ENCODE measurements at regions not wholly inside any gene's neighbourhood (a gene's known extent, or its start where the extent isn't known, plus 50 kb on each side); places are given as distances from the start of the nearest gene placed in this dataset.

DNA sequence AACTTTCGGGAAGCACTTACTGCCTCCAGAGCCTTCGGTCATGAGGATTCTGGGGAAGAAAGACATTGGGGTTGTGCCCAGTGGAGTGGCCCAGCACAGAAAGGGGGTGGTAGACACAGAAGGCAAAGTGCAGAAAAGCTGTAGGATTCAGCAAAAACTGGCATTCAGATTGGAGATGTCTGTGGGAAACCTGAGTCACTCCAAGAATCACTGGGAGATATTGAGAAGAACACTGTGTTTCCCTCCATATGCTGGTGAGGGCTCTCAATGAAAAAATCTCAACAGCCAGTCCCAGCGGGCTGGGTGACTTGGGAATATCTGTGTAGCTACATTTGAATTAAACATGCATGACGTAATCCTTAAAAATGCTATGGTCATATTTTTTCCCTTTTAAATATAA, 61.2 kb upstream of the RCN1 start:
- Histone ChIP-seq H3K4me3 (ENCODE audit: insufficient read depth, low read length, poor library complexity, severe bottlenecking) (no peak overlapping the region), H3K27ac (ENCODE audit: low read depth, low read length) (no peak overlapping the region), H2AFZ (ENCODE audit: low read depth, low read length, severe bottlenecking) (no peak overlapping the region), H3K27me3 (ENCODE audit: low read length) (no peaks in the 10 kb centered on the region), H3F3A (ENCODE audit: insufficient read depth) (no peaks in the 10 kb centered on the region), H4K20me1 (ENCODE audit: low read depth, low read length) (no peaks in the 10 kb centered on the region), H3K9me3 (ENCODE audit: insufficient read depth, low read length) (no peaks in the 10 kb centered on the region), H3K79me2 (ENCODE audit: insufficient read depth, low read length) (no peaks in the 10 kb centered on the region), H3K4me2 (ENCODE audit: low read depth, low read length, poor library complexity, severe bottlenecking) (no peak overlapping the region), H3K36me3 (ENCODE audit: low read length) (no peaks in the 10 kb centered on the region), H3K9ac (ENCODE audit: low read length) (no peak overlapping the region), H3K9me2 (replicated peaks; ENCODE audit: insufficient read depth, low read length) (no peaks in the 10 kb centered on the region)
- TF ChIP-seq, protein P1, sequence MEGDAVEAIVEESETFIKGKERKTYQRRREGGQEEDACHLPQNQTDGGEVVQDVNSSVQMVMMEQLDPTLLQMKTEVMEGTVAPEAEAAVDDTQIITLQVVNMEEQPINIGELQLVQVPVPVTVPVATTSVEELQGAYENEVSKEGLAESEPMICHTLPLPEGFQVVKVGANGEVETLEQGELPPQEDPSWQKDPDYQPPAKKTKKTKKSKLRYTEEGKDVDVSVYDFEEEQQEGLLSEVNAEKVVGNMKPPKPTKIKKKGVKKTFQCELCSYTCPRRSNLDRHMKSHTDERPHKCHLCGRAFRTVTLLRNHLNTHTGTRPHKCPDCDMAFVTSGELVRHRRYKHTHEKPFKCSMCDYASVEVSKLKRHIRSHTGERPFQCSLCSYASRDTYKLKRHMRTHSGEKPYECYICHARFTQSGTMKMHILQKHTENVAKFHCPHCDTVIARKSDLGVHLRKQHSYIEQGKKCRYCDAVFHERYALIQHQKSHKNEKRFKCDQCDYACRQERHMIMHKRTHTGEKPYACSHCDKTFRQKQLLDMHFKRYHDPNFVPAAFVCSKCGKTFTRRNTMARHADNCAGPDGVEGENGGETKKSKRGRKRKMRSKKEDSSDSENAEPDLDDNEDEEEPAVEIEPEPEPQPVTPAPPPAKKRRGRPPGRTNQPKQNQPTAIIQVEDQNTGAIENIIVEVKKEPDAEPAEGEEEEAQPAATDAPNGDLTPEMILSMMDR (IDR thresholded peaks at IDR 0.05; ENCODE audit: insufficient read depth, low read length, poor library complexity, severe bottlenecking), result no peak
- no peak for TF ChIP-seq EZH2phosphoT487 (conservative IDR thresholded peaks at IDR 0.05; ENCODE audit: low read length)

DNA sequence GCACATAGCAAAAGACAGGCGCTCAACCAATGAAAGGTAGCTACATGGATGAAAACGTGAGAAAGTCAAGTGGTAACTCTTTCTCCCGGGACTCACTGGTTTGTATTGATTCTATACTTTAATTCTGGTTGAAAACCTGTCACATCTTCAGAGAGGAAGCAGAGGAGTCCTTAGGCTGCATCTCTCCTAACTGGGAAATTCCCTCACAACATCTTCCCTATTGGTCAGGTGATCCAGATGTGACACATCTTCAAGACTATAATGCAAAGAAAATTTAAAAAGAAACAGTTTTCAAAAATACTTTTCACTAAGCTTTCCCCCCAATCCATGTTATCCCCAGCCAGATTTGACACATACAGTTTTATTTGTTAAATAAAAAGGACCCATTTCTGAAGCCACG, 62.7 kb upstream of the RCN1 start:
- H3K27me3 ChIP-seq (ENCODE audit: low read length), result no peaks in the 10 kb centered on the region
- no peak overlapping the region for H3K9ac ChIP-seq (ENCODE audit: low read length)
- H4K20me1 ChIP-seq (ENCODE audit: low read depth, low read length), result no peaks in the 10 kb centered on the region
- no peak overlapping the region for H2AFZ ChIP-seq (ENCODE audit: low read depth, low read length, severe bottlenecking)
- no peaks in the 10 kb centered on the region for H3K9me2 ChIP-seq (replicated peaks; ENCODE audit: insufficient read depth, low read length)
- no peaks in the 10 kb centered on the region for H3K36me3 ChIP-seq (ENCODE audit: low read length)
- H3F3A ChIP-seq (ENCODE audit: insufficient read depth), result no peaks in the 10 kb centered on the region
- no peaks in the 10 kb centered on the region for H3K9me3 ChIP-seq (ENCODE audit: insufficient read depth, low read length)
- no peak overlapping the region for H3K4me3 ChIP-seq (ENCODE audit: insufficient read depth, low read length, poor library complexity, severe bottlenecking)
- no peaks in the 10 kb centered on the region for H3K79me2 ChIP-seq (ENCODE audit: insufficient read depth, low read length)
- TF ChIP-seq, protein P1 (IDR thresholded peaks at IDR 0.05; ENCODE audit: insufficient read depth, low read length, poor library complexity, severe bottlenecking), result no peak
- TF ChIP-seq EZH2phosphoT487 (conservative IDR thresholded peaks at IDR 0.05; ENCODE audit: low read length), result no peak
- H3K4me2 ChIP-seq (ENCODE audit: low read depth, low read length, poor library complexity, severe bottlenecking), result no peak overlapping the region
- H3K27ac ChIP-seq (ENCODE audit: low read depth, low read length), result no peak overlapping the region

DNA sequence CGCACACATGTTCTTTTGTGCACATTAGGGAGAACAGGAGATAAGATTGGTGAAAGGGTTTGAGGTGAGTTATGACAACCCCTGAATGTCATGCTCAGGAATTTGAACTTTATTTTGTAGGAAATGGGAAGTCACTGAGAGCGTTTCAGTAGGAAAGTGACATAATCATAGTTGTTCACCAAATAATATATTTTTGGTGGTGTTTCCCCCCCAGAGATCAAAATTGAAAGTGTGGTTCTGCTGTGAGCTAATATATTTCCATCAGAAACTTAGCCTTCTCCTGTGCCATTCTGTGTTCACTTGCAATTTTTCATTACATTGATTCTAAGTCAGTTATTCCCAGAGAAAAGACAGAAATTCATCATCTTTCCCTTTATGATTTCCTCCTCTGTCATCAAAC, 64.1 kb upstream of the RCN1 start:
- TF ChIP-seq EZH2phosphoT487 (conservative IDR thresholded peaks at IDR 0.05; ENCODE audit: low read length), result no peak
- TF ChIP-seq, protein P1 (IDR thresholded peaks at IDR 0.05; ENCODE audit: insufficient read depth, low read length, poor library complexity, severe bottlenecking), result no peak
- no peak overlapping the region for H2AFZ ChIP-seq (ENCODE audit: low read depth, low read length, severe bottlenecking)
- no peak overlapping the region for H3K4me2 ChIP-seq (ENCODE audit: low read depth, low read length, poor library complexity, severe bottlenecking)
- no peaks in the 10 kb centered on the region for H3K27me3 ChIP-seq (ENCODE audit: low read length)
- no peaks in the 10 kb centered on the region for H4K20me1 ChIP-seq (ENCODE audit: low read depth, low read length)
- no peak overlapping the region for H3K9ac ChIP-seq (ENCODE audit: low read length)
- no peak overlapping the region for H3K4me3 ChIP-seq (ENCODE audit: insufficient read depth, low read length, poor library complexity, severe bottlenecking)
- H3F3A ChIP-seq (ENCODE audit: insufficient read depth), result no peaks in the 10 kb centered on the region
- H3K9me3 ChIP-seq (ENCODE audit: insufficient read depth, low read length), result no peaks in the 10 kb centered on the region
- no peaks in the 10 kb centered on the region for H3K9me2 ChIP-seq (replicated peaks; ENCODE audit: insufficient read depth, low read length)
- no peaks in the 10 kb centered on the region for H3K79me2 ChIP-seq (ENCODE audit: insufficient read depth, low read length)
- no peak overlapping the region for H3K27ac ChIP-seq (ENCODE audit: low read depth, low read length)
- H3K36me3 ChIP-seq (ENCODE audit: low read length), result no peaks in the 10 kb centered on the region

DNA sequence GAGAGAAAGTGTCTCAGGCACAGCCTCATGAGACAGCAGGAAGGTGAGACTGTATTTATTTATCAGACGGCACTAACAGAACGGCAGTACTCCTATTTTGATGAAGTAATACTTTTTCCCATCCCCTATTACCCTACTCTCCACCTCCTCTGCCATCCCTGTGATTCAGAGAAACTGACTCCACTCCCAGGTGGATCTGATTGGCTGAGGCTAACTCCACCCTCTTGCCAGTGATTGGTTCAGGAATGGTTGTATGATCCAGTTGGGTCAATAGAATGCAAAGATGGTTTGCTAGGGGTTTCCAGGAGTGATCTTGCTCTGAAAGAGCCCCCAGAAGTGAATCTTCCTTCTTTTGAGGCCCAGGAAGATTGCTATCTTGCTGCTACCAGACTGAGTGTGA, 65.9 kb upstream of the RCN1 start:
- no peaks in the 10 kb centered on the region for H3K9me2 ChIP-seq (replicated peaks; ENCODE audit: insufficient read depth, low read length)
- no peak overlapping the region for H2AFZ ChIP-seq (ENCODE audit: low read depth, low read length, severe bottlenecking)
- H4K20me1 ChIP-seq (ENCODE audit: low read depth, low read length), result no peaks in the 10 kb centered on the region
- no peak overlapping the region for H3K9ac ChIP-seq (ENCODE audit: low read length)
- no peaks in the 10 kb centered on the region for H3K27me3 ChIP-seq (ENCODE audit: low read length)
- no peak overlapping the region for H3K27ac ChIP-seq (ENCODE audit: low read depth, low read length)
- H3K4me2 ChIP-seq (ENCODE audit: low read depth, low read length, poor library complexity, severe bottlenecking), result no peak overlapping the region
- no peaks in the 10 kb centered on the region for H3F3A ChIP-seq (ENCODE audit: insufficient read depth)
- H3K9me3 ChIP-seq (ENCODE audit: insufficient read depth, low read length), result no peaks in the 10 kb centered on the region
- no peaks in the 10 kb centered on the region for H3K79me2 ChIP-seq (ENCODE audit: insufficient read depth, low read length)
- TF ChIP-seq, protein P1 (IDR thresholded peaks at IDR 0.05; ENCODE audit: insufficient read depth, low read length, poor library complexity, severe bottlenecking), result no peak
- TF ChIP-seq EZH2phosphoT487 (conservative IDR thresholded peaks at IDR 0.05; ENCODE audit: low read length), result no peak
- H3K36me3 ChIP-seq (ENCODE audit: low read length), result no peaks in the 10 kb centered on the region
- no peak overlapping the region for H3K4me3 ChIP-seq (ENCODE audit: insufficient read depth, low read length, poor library complexity, severe bottlenecking)
